H9 (cell line): ENCODE measurements at regions not wholly inside any gene's neighbourhood (a gene's known extent, or its start where the extent isn't known, plus 50 kb on each side); places are given as distances from the start of the nearest gene placed in this dataset.

Experiments
- DNase-seq: peaks from one replicate; pipeline ENCODE4 v3.0.0-alpha.2; 2017
- H2AFZ ChIP-seq: one replicate; pipeline ENCODE4 v1.6.1; 2013; ENCODE audit warnings: mild to moderate bottlenecking, low read length, control low read depth, moderate library complexity
- H2AK5ac ChIP-seq: 2 replicates; pipeline ENCODE4 v1.6.1; 2013; ENCODE audit warnings: low read length, control low read depth, mixed read lengths; ENCODE audit not compliant: insufficient read length
- H2BK120ac ChIP-seq: one replicate; pipeline ENCODE4 v1.6.1; 2013; ENCODE audit warnings: low read depth, mild to moderate bottlenecking, low read length, control low read depth, inconsistent platforms; ENCODE audit not compliant: poor library complexity, severe bottlenecking
- H2BK12ac ChIP-seq: 2 replicates; pipeline ENCODE4 v1.6.1; 2013; ENCODE audit warnings: low read length, control low read depth, mixed read lengths, low read depth; ENCODE audit not compliant: insufficient read length
- H2BK15ac ChIP-seq: 2 replicates; pipeline ENCODE4 v1.6.1; 2013; ENCODE audit warnings: low read depth, low read length, control low read depth
- H2BK20ac ChIP-seq: one replicate; pipeline ENCODE4 v1.6.1; 2013; ENCODE audit warnings: low read depth, mild to moderate bottlenecking, low read length, control low read depth, inconsistent platforms; ENCODE audit not compliant: poor library complexity, severe bottlenecking
- H2BK5ac ChIP-seq: 2 replicates; pipeline ENCODE4 v1.6.1; 2013; ENCODE audit warnings: low read length, control low read depth, mixed read lengths; ENCODE audit not compliant: insufficient read length
- H3K14ac ChIP-seq: 2 replicates; pipeline ENCODE4 v1.6.1; 2013; ENCODE audit warnings: low read length, control low read depth; ENCODE audit not compliant: insufficient read depth
- H3K18ac ChIP-seq: 2 replicates; pipeline ENCODE4 v1.6.1; 2013; ENCODE audit warnings: low read depth, mild to moderate bottlenecking, mixed read lengths, low read length, control low read depth; ENCODE audit not compliant: insufficient read length
- H3K23ac ChIP-seq: 2 replicates; pipeline ENCODE4 v1.6.1; 2013; ENCODE audit warnings: low read length, control low read depth, mixed read lengths, low read depth; ENCODE audit not compliant: insufficient read length
- H3K23me2 ChIP-seq: 2 replicates; pipeline ENCODE4 v1.6.1; 2013; ENCODE audit warnings: low read depth, mild to moderate bottlenecking, mixed read lengths, low read length, control low read depth; ENCODE audit not compliant: insufficient read length, poor library complexity, severe bottlenecking
- H3K27ac ChIP-seq: 2 replicates; pipeline ENCODE4 v1.5.1; 2013; ENCODE audit warnings: low read length, control low read depth, mixed read lengths, low read depth; ENCODE audit not compliant: insufficient read length
- H3K27me3 ChIP-seq: 2 replicates; pipeline ENCODE4 v1.6.1; 2013; ENCODE audit warnings: low read length, control low read depth, inconsistent platforms; ENCODE audit not compliant: insufficient read depth
- H3K4ac ChIP-seq: 2 replicates; pipeline ENCODE4 v1.6.1; 2013; ENCODE audit warnings: low read depth, mild to moderate bottlenecking, control low read depth, inconsistent platforms, low read length, moderate library complexity
- H3K4me1 ChIP-seq: 2 replicates; pipeline ENCODE4 v1.6.1; 2013; ENCODE audit warnings: low read length, control low read depth, inconsistent platforms; ENCODE audit not compliant: insufficient read depth
- H3K4me2 ChIP-seq: 2 replicates; pipeline ENCODE4 v1.6.1; 2013; ENCODE audit warnings: low read length, control low read depth, mixed read lengths; ENCODE audit not compliant: insufficient read length, insufficient read depth
- H3K56ac ChIP-seq: 2 replicates; pipeline ENCODE4 v1.6.1; 2013; ENCODE audit warnings: low read depth, mild to moderate bottlenecking, mixed read lengths, low read length, control low read depth; ENCODE audit not compliant: insufficient read length
- H3K79me1 ChIP-seq: 2 replicates; pipeline ENCODE4 v1.6.1; 2013; ENCODE audit warnings: low read depth, mild to moderate bottlenecking, moderate library complexity, low read length, control low read depth, inconsistent platforms; ENCODE audit not compliant: insufficient read depth, poor library complexity, severe bottlenecking
- H3K79me2 ChIP-seq: 2 replicates; pipeline ENCODE4 v1.6.1; 2013; ENCODE audit warnings: low read length, control low read depth, inconsistent platforms; ENCODE audit not compliant: insufficient read depth
- H3K9ac ChIP-seq: 2 replicates; pipeline ENCODE4 v1.6.1; 2013; ENCODE audit warnings: low read length, control low read depth, mixed read lengths; ENCODE audit not compliant: insufficient read length; ENCODE audit errors: extremely low read depth
- H3K9me3 ChIP-seq: one replicate; pipeline ENCODE4 v1.6.1; 2013; ENCODE audit warnings: low read depth, low read length, inconsistent platforms; ENCODE audit not compliant: control insufficient read depth
- H3T11ph ChIP-seq: one replicate; pipeline ENCODE4 v1.6.1; 2013; ENCODE audit warnings: mild to moderate bottlenecking, low read length, control low read depth, inconsistent platforms
- H4K20me1 ChIP-seq: one replicate; pipeline ENCODE4 v1.6.1; 2013; ENCODE audit not compliant: control insufficient read depth, insufficient read length, insufficient read depth
- H4K5ac ChIP-seq: 2 replicates; pipeline ENCODE4 v1.6.1; 2013; ENCODE audit warnings: low read depth, mild to moderate bottlenecking, mixed read lengths, low read length, control low read depth; ENCODE audit not compliant: insufficient read length
- H4K8ac ChIP-seq: replicated peaks from 2 replicates; pipeline ENCODE4 v1.6.1; 2013; ENCODE audit warnings: low read length, control low read depth, mixed read lengths, low read depth; ENCODE audit not compliant: insufficient read length
- H4K91ac ChIP-seq: 2 replicates; pipeline ENCODE4 v1.6.1; 2013; ENCODE audit warnings: low read depth, mild to moderate bottlenecking, moderate library complexity, mixed read lengths, low read length, control low read depth; ENCODE audit not compliant: insufficient read length
- H3K27ac Mint-ChIP-seq, 3 experiments: 2 replicates in 2 of 3; 3 replicates in 1 of 3; pipeline ENCODE4 v1.8.0; 2020 to 2021; ENCODE audit warnings: mixed read lengths in 3 of 3, mild to moderate bottlenecking in 1 of 3, moderate library complexity in 1 of 3
- H3K27me3 Mint-ChIP-seq: 2 replicates; pipeline ENCODE4 v1.8.0; 2021; ENCODE audit warnings: low read depth, mild to moderate bottlenecking, moderate library complexity, mixed read lengths
- H3K36me3 Mint-ChIP-seq, 3 experiments: 2 replicates in 2 of 3; 3 replicates in 1 of 3; pipeline ENCODE4 v1.8.0; 2020 to 2021; ENCODE audit warnings: low read depth in 3 of 3, mixed read lengths in 3 of 3; ENCODE audit not compliant: insufficient read depth in 1 of 3
- H3K4me1 Mint-ChIP-seq, 2 experiments: 2 replicates each; pipeline ENCODE4 v1.8.0; 2020; ENCODE audit warnings: mixed read lengths in 2 of 2
- H3K4me3 Mint-ChIP-seq, 2 experiments: 2 replicates in 1 of 2; 3 replicates in 1 of 2; pipeline ENCODE4 v1.8.0; 2020 to 2021; ENCODE audit warnings: mild to moderate bottlenecking in 2 of 2, mixed read lengths in 2 of 2, moderate library complexity in 1 of 2
- H3K9me3 Mint-ChIP-seq, 2 experiments: 2 replicates in 1 of 2; 3 replicates in 1 of 2; pipeline ENCODE4 v1.8.0; 2020; ENCODE audit warnings: mild to moderate bottlenecking in 2 of 2, mixed read lengths in 2 of 2, moderate library complexity in 1 of 2
- WGBS: extraction: QIAGEN DNeasy Blood & Tissue Kit; methylation state at CpG from one replicate; pipeline ENCODE4 v1.1.7; 2013; ENCODE audit warnings: missing lambda C conversion rate, low lambda C conversion rate, mixed read lengths; ENCODE audit not compliant: insufficient read length; ENCODE audit errors: extremely low coverage; 5-methylcytosine and 5-hydroxymethylcytosine counted together
- TF ChIP-seq, protein P1 (sequence below): fragments of 200-600 bp; sonication (generic); conservative IDR thresholded peaks from 3 replicates; pipeline ENCODE4 v1.8.0; 2021; ENCODE audit warnings: antibody characterized with exemption, mild to moderate bottlenecking

DNA sequence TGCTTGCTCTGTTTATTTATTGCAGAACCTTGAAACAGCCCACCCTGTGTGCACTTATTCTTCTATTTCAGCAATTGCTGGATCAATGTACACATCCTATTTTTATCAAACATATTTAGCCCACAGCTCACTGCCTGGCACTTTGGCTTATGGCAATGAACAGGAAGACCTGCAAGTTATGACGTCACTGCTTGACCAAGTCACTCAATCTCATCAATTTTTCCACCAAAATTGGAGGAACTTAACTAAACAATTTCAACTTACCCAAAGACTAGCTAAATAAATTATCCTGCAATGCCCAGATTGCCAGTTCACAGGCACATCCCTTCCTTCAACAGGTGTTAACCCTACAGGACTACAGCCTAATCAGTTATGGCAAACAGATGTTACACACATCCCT is 89.3 kb downstream of the FSCB start:
- Mint-ChIP-seq H3K27me3 (peaks cover 2% of the 10 kb centered on the region; the same call in 1 of the 2 replicates), H3K9me3 (peaks cover 17 to 32% of the 10 kb centered on the region in 2 experiments), H3K36me3 (peaks cover 0 to 18% (median 8%) of the 10 kb centered on the region in 3 experiments; a peak in 5 of 7 replicates), H3K4me3 (no peak overlapping the region), H3K27ac (no peak overlapping the region), H3K4me1 (peaks cover 2 to 3% of the 10 kb centered on the region in 2 experiments)
- Histone ChIP-seq H3K14ac (no peak overlapping the region), H4K20me1 (no peaks in the 10 kb centered on the region), H3K18ac (no peak overlapping the region), H4K8ac (no peak overlapping the region), H3K79me2 (no peaks in the 10 kb centered on the region), H4K5ac (no peak overlapping the region), H3K56ac (no peak overlapping the region), H3T11ph (no peak overlapping the region), H2AK5ac (no peak overlapping the region), H3K79me1 (no peaks in the 10 kb centered on the region), H2BK120ac (no peak overlapping the region), H4K91ac (no peak overlapping the region), H2AFZ (no peak overlapping the region), H3K23ac (no peak overlapping the region), H3K27me3 (no peaks in the 10 kb centered on the region), H3K9me3 (no peaks in the 10 kb centered on the region), H2BK5ac (no peak overlapping the region), H2BK12ac (no peak overlapping the region), H3K9ac (no peak overlapping the region), H3K27ac (no peak overlapping the region), H3K23me2 (no peaks in the 10 kb centered on the region), H3K4ac (no peak overlapping the region), H3K4me1 (no peaks in the 10 kb centered on the region), H2BK15ac (no peak overlapping the region), H2BK20ac (no peak overlapping the region), H3K4me2 (no peak overlapping the region)
- DNase-seq = no peak
- WGBS = no CpG with 5 or more reads among the region's 1 CpG
- TF ChIP-seq, protein P1, sequence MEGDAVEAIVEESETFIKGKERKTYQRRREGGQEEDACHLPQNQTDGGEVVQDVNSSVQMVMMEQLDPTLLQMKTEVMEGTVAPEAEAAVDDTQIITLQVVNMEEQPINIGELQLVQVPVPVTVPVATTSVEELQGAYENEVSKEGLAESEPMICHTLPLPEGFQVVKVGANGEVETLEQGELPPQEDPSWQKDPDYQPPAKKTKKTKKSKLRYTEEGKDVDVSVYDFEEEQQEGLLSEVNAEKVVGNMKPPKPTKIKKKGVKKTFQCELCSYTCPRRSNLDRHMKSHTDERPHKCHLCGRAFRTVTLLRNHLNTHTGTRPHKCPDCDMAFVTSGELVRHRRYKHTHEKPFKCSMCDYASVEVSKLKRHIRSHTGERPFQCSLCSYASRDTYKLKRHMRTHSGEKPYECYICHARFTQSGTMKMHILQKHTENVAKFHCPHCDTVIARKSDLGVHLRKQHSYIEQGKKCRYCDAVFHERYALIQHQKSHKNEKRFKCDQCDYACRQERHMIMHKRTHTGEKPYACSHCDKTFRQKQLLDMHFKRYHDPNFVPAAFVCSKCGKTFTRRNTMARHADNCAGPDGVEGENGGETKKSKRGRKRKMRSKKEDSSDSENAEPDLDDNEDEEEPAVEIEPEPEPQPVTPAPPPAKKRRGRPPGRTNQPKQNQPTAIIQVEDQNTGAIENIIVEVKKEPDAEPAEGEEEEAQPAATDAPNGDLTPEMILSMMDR = no peak
